Peyer's patch (tissue), 4 donors: ENCODE measurements at regions not wholly inside any gene's neighbourhood (a gene's known extent, or its start where the extent isn't known, plus 50 kb on each side); places are given as distances from the start of the nearest gene placed in this dataset.

Experiments
- DNase-seq, 3 donors: peaks; one replicate each; pipeline ENCODE4 v3.0.0-alpha.2; 2017 to 2019
- H3K27ac ChIP-seq, 4 donors: fragments of 200-600 bp; sonication (generic); one replicate each; pipeline ENCODE4 v1.5.1; 2016 to 2019
- H3K27me3 ChIP-seq, 2 donors: fragments of 200-600 bp; sonication (generic); one replicate each; pipeline ENCODE4 v1.5.1; 2019
- H3K36me3 ChIP-seq, 3 donors: fragments of 200-600 bp; sonication (generic); one replicate each; pipeline ENCODE4 v1.5.1; 2016 to 2019
- H3K4me1 ChIP-seq, 4 donors: fragments of 200-600 bp; sonication (generic); one replicate each; pipeline ENCODE4 v1.5.1; 2016 to 2019
- H3K4me3 ChIP-seq, 4 donors: fragments of 200-600 bp; sonication (generic); 1 replicate in 3 of 4; 2 replicates in 1 of 4; pipeline ENCODE4 v1.5.1; 2016 to 2019; ENCODE audit warnings: mild to moderate bottlenecking in 1 of 4
- H3K9me3 ChIP-seq, 4 donors: fragments of 200-600 bp; sonication (generic); one replicate each; pipeline ENCODE4 v1.5.1; 2016 to 2019; ENCODE audit warnings: mild to moderate bottlenecking in 1 of 4
- POLR2A ChIP-seq, 2 donors: fragments of 450-650 bp; IDR thresholded peaks; one replicate each; pipeline ENCODE4 v1.5.1; 2017; ENCODE audit warnings: antibody characterized with exemption in 2 of 2, mild to moderate bottlenecking in 2 of 2, moderate library complexity in 2 of 2
- TF ChIP-seq, protein P1 (sequence below), 6 experiments: fragments of 450-650 bp in 4 of 6; fragments of 200-600 bp in 2 of 6; sonication (generic) in 1 of 6; IDR thresholded peaks; one replicate each; pipeline ENCODE4 v1.5.1; 2017 to 2019; ENCODE audit warnings: antibody characterized with exemption in 6 of 6, mild to moderate bottlenecking in 3 of 6, moderate library complexity in 1 of 6

DNA sequence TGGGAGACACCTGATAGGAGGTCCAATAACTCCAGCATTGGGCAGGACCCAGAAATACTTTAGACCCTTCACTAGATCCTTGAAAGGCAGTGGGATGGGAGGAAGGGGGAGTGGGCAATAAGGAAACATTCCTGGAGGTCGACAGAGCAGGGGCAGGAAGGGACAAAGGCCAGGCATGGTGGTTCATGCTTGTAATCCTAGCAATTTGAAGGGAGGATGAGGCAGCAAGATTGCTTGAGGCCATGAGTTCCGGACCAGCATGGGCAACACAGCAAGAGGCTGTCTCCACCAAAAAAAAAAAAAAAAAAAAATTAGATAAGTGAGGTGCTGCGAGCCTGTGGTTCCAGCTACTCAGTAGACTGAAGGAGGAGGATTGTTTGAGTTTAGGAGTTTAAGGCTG lies 134.9 kb downstream of the JCAD start:
- Histone ChIP-seq H3K36me3 (no peaks in the 10 kb centered on the region), H3K27me3 (no peaks in the 10 kb centered on the region), H3K9me3 (no peaks in the 10 kb centered on the region), H3K4me3 (no peak overlapping the region), H3K4me1 (no peaks in the 10 kb centered on the region), H3K27ac (no peak overlapping the region)
- DNase-seq = no peak
- no peak for TF ChIP-seq POLR2A (IDR thresholded peaks at IDR 0.05)
- TF ChIP-seq, protein P1, sequence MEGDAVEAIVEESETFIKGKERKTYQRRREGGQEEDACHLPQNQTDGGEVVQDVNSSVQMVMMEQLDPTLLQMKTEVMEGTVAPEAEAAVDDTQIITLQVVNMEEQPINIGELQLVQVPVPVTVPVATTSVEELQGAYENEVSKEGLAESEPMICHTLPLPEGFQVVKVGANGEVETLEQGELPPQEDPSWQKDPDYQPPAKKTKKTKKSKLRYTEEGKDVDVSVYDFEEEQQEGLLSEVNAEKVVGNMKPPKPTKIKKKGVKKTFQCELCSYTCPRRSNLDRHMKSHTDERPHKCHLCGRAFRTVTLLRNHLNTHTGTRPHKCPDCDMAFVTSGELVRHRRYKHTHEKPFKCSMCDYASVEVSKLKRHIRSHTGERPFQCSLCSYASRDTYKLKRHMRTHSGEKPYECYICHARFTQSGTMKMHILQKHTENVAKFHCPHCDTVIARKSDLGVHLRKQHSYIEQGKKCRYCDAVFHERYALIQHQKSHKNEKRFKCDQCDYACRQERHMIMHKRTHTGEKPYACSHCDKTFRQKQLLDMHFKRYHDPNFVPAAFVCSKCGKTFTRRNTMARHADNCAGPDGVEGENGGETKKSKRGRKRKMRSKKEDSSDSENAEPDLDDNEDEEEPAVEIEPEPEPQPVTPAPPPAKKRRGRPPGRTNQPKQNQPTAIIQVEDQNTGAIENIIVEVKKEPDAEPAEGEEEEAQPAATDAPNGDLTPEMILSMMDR (IDR thresholded peaks at IDR 0.05) = no peak

GRCh38 chr10:29923416-29923965 lies 135.9 kb downstream of the JCAD start:
- TF ChIP-seq, protein P1 (IDR thresholded peaks at IDR 0.05) = no peak
- no peak for TF ChIP-seq POLR2A (IDR thresholded peaks at IDR 0.05)
- H3K4me1 ChIP-seq = no peaks in the 10 kb centered on the region
- H3K9me3 ChIP-seq = no peaks in the 10 kb centered on the region
- H3K4me3 ChIP-seq = no peak overlapping the region
- no peak for DNase-seq
- no peak overlapping the region for H3K27ac ChIP-seq
- H3K27me3 ChIP-seq = no peaks in the 10 kb centered on the region
- no peaks in the 10 kb centered on the region for H3K36me3 ChIP-seq

- Histone ChIP-seq H3K9me3 (no peaks in the 10 kb centered on the region), H3K27ac (no peak overlapping the region), H3K4me3 (no peak overlapping the region), H3K36me3 (no peaks in the 10 kb centered on the region), H3K4me1 (no peaks in the 10 kb centered on the region), H3K27me3 (no peaks in the 10 kb centered on the region)
- TF ChIP-seq POLR2A (IDR thresholded peaks at IDR 0.05) = no peak
- TF ChIP-seq, protein P1 (IDR thresholded peaks at IDR 0.05) = no peak
- DNase-seq = no peak
Observed at GRCh38 chr10:29922892-29923291, 136.5 kb downstream of the JCAD start.

- Histone ChIP-seq H3K4me3 (no peak overlapping the region), H3K4me1 (no peaks in the 10 kb centered on the region), H3K9me3 (no peaks in the 10 kb centered on the region), H3K36me3 (no peaks in the 10 kb centered on the region), H3K27ac (no peak overlapping the region), H3K27me3 (no peaks in the 10 kb centered on the region)
- TF ChIP-seq, protein P1 (IDR thresholded peaks at IDR 0.05) = no peak
- no peak for TF ChIP-seq POLR2A (IDR thresholded peaks at IDR 0.05)
- DNase-seq = no peak
Observed at GRCh38 chr10:29922226-29922625, 137.2 kb downstream of the JCAD start.

DNA sequence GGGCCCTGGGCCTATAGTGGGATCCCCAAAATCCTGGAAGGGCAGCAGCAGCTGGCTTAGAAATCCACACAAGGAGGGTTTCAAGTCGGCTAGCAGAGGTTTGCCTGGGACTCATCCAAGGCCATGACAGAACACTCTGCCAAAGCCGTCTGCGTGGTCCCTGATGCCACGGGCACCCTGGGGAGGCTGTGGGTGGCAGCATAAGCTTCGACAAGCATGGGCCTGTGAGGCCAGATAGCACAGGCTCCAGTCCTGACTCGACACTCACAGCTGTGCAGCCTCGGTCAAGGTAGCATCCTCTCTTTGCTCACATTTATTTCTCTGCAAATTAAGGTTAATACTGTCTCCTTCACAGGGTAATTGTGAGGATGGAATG lies 138.3 kb downstream of the JCAD start:
- Histone ChIP-seq H3K27ac (no peak overlapping the region), H3K9me3 (no peaks in the 10 kb centered on the region), H3K4me1 (no peaks in the 10 kb centered on the region), H3K27me3 (no peaks in the 10 kb centered on the region), H3K4me3 (no peak overlapping the region), H3K36me3 (no peaks in the 10 kb centered on the region)
- DNase-seq = no peak
- TF ChIP-seq, protein P1 (IDR thresholded peaks at IDR 0.05) = no peak
- TF ChIP-seq POLR2A (IDR thresholded peaks at IDR 0.05) = no peak
